H9 (cell line): ENCODE measurements at regions not wholly inside any gene's neighbourhood (a gene's known extent, or its start where the extent isn't known, plus 50 kb on each side); places are given as distances from the start of the nearest gene placed in this dataset.

Experiments used
- DNase-seq: peaks from one replicate; pipeline ENCODE4 v3.0.0-alpha.2; 2017
- H2AFZ ChIP-seq: one replicate; pipeline ENCODE4 v1.6.1; 2013; ENCODE audit warnings: mild to moderate bottlenecking, low read length, control low read depth, moderate library complexity
- H2AK5ac ChIP-seq: 2 replicates; pipeline ENCODE4 v1.6.1; 2013; ENCODE audit warnings: low read length, control low read depth, mixed read lengths; ENCODE audit not compliant: insufficient read length
- H2BK120ac ChIP-seq: one replicate; pipeline ENCODE4 v1.6.1; 2013; ENCODE audit warnings: low read depth, mild to moderate bottlenecking, low read length, control low read depth, inconsistent platforms; ENCODE audit not compliant: poor library complexity, severe bottlenecking
- H2BK12ac ChIP-seq: 2 replicates; pipeline ENCODE4 v1.6.1; 2013; ENCODE audit warnings: low read length, control low read depth, mixed read lengths, low read depth; ENCODE audit not compliant: insufficient read length
- H2BK15ac ChIP-seq: 2 replicates; pipeline ENCODE4 v1.6.1; 2013; ENCODE audit warnings: low read depth, low read length, control low read depth
- H2BK20ac ChIP-seq: one replicate; pipeline ENCODE4 v1.6.1; 2013; ENCODE audit warnings: low read depth, mild to moderate bottlenecking, low read length, control low read depth, inconsistent platforms; ENCODE audit not compliant: poor library complexity, severe bottlenecking
- H2BK5ac ChIP-seq: 2 replicates; pipeline ENCODE4 v1.6.1; 2013; ENCODE audit warnings: low read length, control low read depth, mixed read lengths; ENCODE audit not compliant: insufficient read length
- H3K14ac ChIP-seq: 2 replicates; pipeline ENCODE4 v1.6.1; 2013; ENCODE audit warnings: low read length, control low read depth; ENCODE audit not compliant: insufficient read depth
- H3K18ac ChIP-seq: 2 replicates; pipeline ENCODE4 v1.6.1; 2013; ENCODE audit warnings: low read depth, mild to moderate bottlenecking, mixed read lengths, low read length, control low read depth; ENCODE audit not compliant: insufficient read length
- H3K23ac ChIP-seq: 2 replicates; pipeline ENCODE4 v1.6.1; 2013; ENCODE audit warnings: low read length, control low read depth, mixed read lengths, low read depth; ENCODE audit not compliant: insufficient read length
- H3K23me2 ChIP-seq: 2 replicates; pipeline ENCODE4 v1.6.1; 2013; ENCODE audit warnings: low read depth, mild to moderate bottlenecking, mixed read lengths, low read length, control low read depth; ENCODE audit not compliant: insufficient read length, poor library complexity, severe bottlenecking
- H3K27ac ChIP-seq: 2 replicates; pipeline ENCODE4 v1.5.1; 2013; ENCODE audit warnings: low read length, control low read depth, mixed read lengths, low read depth; ENCODE audit not compliant: insufficient read length
- H3K27me3 ChIP-seq: 2 replicates; pipeline ENCODE4 v1.6.1; 2013; ENCODE audit warnings: low read length, control low read depth, inconsistent platforms; ENCODE audit not compliant: insufficient read depth
- H3K4ac ChIP-seq: 2 replicates; pipeline ENCODE4 v1.6.1; 2013; ENCODE audit warnings: low read depth, mild to moderate bottlenecking, control low read depth, inconsistent platforms, low read length, moderate library complexity
- H3K4me1 ChIP-seq: 2 replicates; pipeline ENCODE4 v1.6.1; 2013; ENCODE audit warnings: low read length, control low read depth, inconsistent platforms; ENCODE audit not compliant: insufficient read depth
- H3K4me2 ChIP-seq: 2 replicates; pipeline ENCODE4 v1.6.1; 2013; ENCODE audit warnings: low read length, control low read depth, mixed read lengths; ENCODE audit not compliant: insufficient read length, insufficient read depth
- H3K56ac ChIP-seq: 2 replicates; pipeline ENCODE4 v1.6.1; 2013; ENCODE audit warnings: low read depth, mild to moderate bottlenecking, mixed read lengths, low read length, control low read depth; ENCODE audit not compliant: insufficient read length
- H3K79me1 ChIP-seq: 2 replicates; pipeline ENCODE4 v1.6.1; 2013; ENCODE audit warnings: low read depth, mild to moderate bottlenecking, moderate library complexity, low read length, control low read depth, inconsistent platforms; ENCODE audit not compliant: insufficient read depth, poor library complexity, severe bottlenecking
- H3K79me2 ChIP-seq: 2 replicates; pipeline ENCODE4 v1.6.1; 2013; ENCODE audit warnings: low read length, control low read depth, inconsistent platforms; ENCODE audit not compliant: insufficient read depth
- H3K9ac ChIP-seq: 2 replicates; pipeline ENCODE4 v1.6.1; 2013; ENCODE audit warnings: low read length, control low read depth, mixed read lengths; ENCODE audit not compliant: insufficient read length; ENCODE audit errors: extremely low read depth
- H3K9me3 ChIP-seq: one replicate; pipeline ENCODE4 v1.6.1; 2013; ENCODE audit warnings: low read depth, low read length, inconsistent platforms; ENCODE audit not compliant: control insufficient read depth
- H3T11ph ChIP-seq: one replicate; pipeline ENCODE4 v1.6.1; 2013; ENCODE audit warnings: mild to moderate bottlenecking, low read length, control low read depth, inconsistent platforms
- H4K20me1 ChIP-seq: one replicate; pipeline ENCODE4 v1.6.1; 2013; ENCODE audit not compliant: control insufficient read depth, insufficient read length, insufficient read depth
- H4K5ac ChIP-seq: 2 replicates; pipeline ENCODE4 v1.6.1; 2013; ENCODE audit warnings: low read depth, mild to moderate bottlenecking, mixed read lengths, low read length, control low read depth; ENCODE audit not compliant: insufficient read length
- H4K8ac ChIP-seq: replicated peaks from 2 replicates; pipeline ENCODE4 v1.6.1; 2013; ENCODE audit warnings: low read length, control low read depth, mixed read lengths, low read depth; ENCODE audit not compliant: insufficient read length
- H4K91ac ChIP-seq: 2 replicates; pipeline ENCODE4 v1.6.1; 2013; ENCODE audit warnings: low read depth, mild to moderate bottlenecking, moderate library complexity, mixed read lengths, low read length, control low read depth; ENCODE audit not compliant: insufficient read length
- H3K27ac Mint-ChIP-seq, 3 experiments: 2 replicates in 2 of 3; 3 replicates in 1 of 3; pipeline ENCODE4 v1.8.0; 2020 to 2021; ENCODE audit warnings: mixed read lengths in 3 of 3, mild to moderate bottlenecking in 1 of 3, moderate library complexity in 1 of 3
- H3K27me3 Mint-ChIP-seq: 2 replicates; pipeline ENCODE4 v1.8.0; 2021; ENCODE audit warnings: low read depth, mild to moderate bottlenecking, moderate library complexity, mixed read lengths
- H3K36me3 Mint-ChIP-seq, 3 experiments: 2 replicates in 2 of 3; 3 replicates in 1 of 3; pipeline ENCODE4 v1.8.0; 2020 to 2021; ENCODE audit warnings: low read depth in 3 of 3, mixed read lengths in 3 of 3; ENCODE audit not compliant: insufficient read depth in 1 of 3
- H3K4me1 Mint-ChIP-seq, 2 experiments: 2 replicates each; pipeline ENCODE4 v1.8.0; 2020; ENCODE audit warnings: mixed read lengths in 2 of 2
- H3K4me3 Mint-ChIP-seq, 2 experiments: 2 replicates in 1 of 2; 3 replicates in 1 of 2; pipeline ENCODE4 v1.8.0; 2020 to 2021; ENCODE audit warnings: mild to moderate bottlenecking in 2 of 2, mixed read lengths in 2 of 2, moderate library complexity in 1 of 2
- H3K9me3 Mint-ChIP-seq, 2 experiments: 2 replicates in 1 of 2; 3 replicates in 1 of 2; pipeline ENCODE4 v1.8.0; 2020; ENCODE audit warnings: mild to moderate bottlenecking in 2 of 2, mixed read lengths in 2 of 2, moderate library complexity in 1 of 2
- WGBS: extraction: QIAGEN DNeasy Blood & Tissue Kit; methylation state at CpG from one replicate; pipeline ENCODE4 v1.1.7; 2013; ENCODE audit warnings: missing lambda C conversion rate, low lambda C conversion rate, mixed read lengths; ENCODE audit not compliant: insufficient read length; ENCODE audit errors: extremely low coverage; 5-methylcytosine and 5-hydroxymethylcytosine counted together
- TF ChIP-seq, protein P1 (sequence below): fragments of 200-600 bp; sonication (generic); conservative IDR thresholded peaks from 3 replicates; pipeline ENCODE4 v1.8.0; 2021; ENCODE audit warnings: antibody characterized with exemption, mild to moderate bottlenecking

DNA sequence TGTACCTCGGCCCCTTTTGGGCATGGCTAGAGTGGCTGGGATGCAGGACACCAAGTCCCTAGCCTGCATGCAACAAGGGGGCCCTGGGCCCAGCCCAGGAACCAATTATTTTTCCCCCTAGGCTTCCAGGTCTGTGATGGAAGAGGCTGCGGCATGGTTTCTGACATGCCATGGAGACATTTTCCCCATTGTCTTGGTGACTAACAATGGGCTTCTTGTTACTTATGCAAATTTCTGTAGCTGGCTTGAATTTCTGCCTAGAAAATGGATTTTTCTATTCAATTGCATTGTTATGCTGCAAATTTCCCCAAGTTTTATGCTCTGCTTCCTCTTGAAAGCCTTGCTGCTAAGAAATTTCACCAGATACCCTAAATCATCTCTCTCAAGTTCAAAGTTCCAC, 1269.6 kb upstream of the CITED2 start:
- Histone ChIP-seq H4K20me1 (no peaks in the 10 kb centered on the region), H3K4ac (no peak overlapping the region), H3K9ac (no peak overlapping the region), H4K91ac (no peak overlapping the region), H2AFZ (no peak overlapping the region), H3K23me2 (no peaks in the 10 kb centered on the region), H3K56ac (no peak overlapping the region), H4K8ac (no peak overlapping the region), H2BK120ac (no peak overlapping the region), H2BK12ac (no peak overlapping the region), H3K4me2 (no peak overlapping the region), H3K9me3 (no peaks in the 10 kb centered on the region), H3K4me1 (no peaks in the 10 kb centered on the region), H2BK15ac (no peak overlapping the region), H3K23ac (no peak overlapping the region), H3K79me1 (no peaks in the 10 kb centered on the region), H4K5ac (no peak overlapping the region), H2BK20ac (no peak overlapping the region), H2AK5ac (no peak overlapping the region), H3T11ph (no peak overlapping the region), H3K14ac (no peak overlapping the region), H3K79me2 (no peaks in the 10 kb centered on the region), H3K18ac (no peak overlapping the region), H3K27me3 (no peaks in the 10 kb centered on the region), H3K27ac (no peak overlapping the region), H2BK5ac (no peak overlapping the region)
- Mint-ChIP-seq H3K9me3 (peaks cover 35 to 59% of the 10 kb centered on the region in 2 experiments), H3K27me3 (no peaks in the 10 kb centered on the region), H3K4me3 (no peak overlapping the region), H3K36me3 (peaks cover 21 to 44% (median 34%) of the 10 kb centered on the region in 3 experiments), H3K4me1 (peaks cover 0 to 2% of the 10 kb centered on the region in 2 experiments; a peak in 1 of 4 replicates), H3K27ac (no peak overlapping the region)
- TF ChIP-seq, protein P1, sequence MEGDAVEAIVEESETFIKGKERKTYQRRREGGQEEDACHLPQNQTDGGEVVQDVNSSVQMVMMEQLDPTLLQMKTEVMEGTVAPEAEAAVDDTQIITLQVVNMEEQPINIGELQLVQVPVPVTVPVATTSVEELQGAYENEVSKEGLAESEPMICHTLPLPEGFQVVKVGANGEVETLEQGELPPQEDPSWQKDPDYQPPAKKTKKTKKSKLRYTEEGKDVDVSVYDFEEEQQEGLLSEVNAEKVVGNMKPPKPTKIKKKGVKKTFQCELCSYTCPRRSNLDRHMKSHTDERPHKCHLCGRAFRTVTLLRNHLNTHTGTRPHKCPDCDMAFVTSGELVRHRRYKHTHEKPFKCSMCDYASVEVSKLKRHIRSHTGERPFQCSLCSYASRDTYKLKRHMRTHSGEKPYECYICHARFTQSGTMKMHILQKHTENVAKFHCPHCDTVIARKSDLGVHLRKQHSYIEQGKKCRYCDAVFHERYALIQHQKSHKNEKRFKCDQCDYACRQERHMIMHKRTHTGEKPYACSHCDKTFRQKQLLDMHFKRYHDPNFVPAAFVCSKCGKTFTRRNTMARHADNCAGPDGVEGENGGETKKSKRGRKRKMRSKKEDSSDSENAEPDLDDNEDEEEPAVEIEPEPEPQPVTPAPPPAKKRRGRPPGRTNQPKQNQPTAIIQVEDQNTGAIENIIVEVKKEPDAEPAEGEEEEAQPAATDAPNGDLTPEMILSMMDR, result no peak
- no CpG with 5 or more reads among the region's 2 CpGs for WGBS
- no peak for DNase-seq
